ENCODE measurements at regions not wholly inside any gene's neighbourhood (a gene's known extent, or its start where the extent isn't known, plus 50 kb on each side); places are given as distances from the start of the nearest gene placed in this dataset.

DNA sequence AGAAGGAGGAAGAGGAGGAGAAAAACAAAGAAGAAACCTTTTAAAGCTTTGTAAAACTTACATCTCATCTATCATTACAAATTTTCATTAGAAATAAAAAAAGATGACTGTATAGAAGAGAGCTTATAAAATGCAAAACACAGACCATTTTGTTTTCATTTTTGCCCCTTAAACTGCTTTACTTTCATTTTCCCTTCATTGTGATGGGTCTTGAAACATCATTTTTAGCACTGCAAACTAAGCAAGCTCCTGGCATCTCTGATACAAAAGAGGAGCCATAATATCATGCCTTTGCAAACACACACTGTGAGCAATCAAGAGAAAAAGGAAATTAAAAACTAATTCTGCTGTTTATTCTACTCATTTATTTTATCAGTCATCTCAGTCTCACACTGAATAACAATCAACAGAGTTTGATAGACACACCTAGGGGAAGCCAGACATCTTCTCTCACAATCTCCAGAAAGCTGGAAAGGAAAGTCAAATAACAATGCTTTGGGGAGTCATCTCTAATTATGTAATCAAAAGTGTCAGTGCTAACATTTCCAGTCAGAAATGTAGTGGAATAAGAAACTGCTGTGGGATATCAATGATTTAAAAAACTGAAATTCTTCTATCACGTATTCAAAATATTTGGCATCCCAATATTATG, 467.7 kb upstream of the FAT3 start:
- DNase-seq (ENCODE audit: low spot score): no peak

DNA sequence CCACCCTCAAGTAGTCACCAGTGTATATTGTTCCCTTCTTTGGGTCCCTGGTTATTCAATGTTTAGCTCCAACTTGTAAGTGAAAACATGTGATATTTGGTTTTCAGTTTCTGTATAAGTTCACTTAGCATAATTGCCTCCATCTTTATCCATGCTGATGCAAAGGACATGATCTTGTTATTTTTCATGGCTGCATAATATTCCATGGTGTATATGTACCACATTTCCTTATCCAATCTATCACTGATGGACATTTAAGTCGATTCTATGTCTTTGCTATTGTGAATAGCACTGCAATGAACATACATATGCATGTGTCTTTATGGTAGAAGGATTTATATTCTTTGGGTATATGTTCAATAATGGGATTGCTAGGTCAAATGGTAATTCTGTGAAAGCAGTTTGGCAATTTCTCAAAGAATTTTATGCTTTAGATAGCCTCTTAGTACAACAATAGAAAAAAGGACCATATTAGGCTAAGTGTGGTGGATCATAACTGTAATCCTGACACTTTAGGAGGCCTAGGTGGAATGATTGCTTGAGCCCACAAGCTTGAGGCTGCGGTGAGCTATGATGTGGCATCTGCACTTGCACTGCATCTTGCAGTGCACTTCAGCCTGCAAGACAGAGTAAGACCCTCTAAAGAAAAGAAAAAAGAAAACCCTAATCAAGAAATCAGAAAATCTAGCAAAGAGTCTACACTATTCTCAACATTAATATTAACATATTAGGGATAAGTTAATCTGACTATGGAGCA, 468.5 kb upstream of the FAT3 start:
- no peak for DNase-seq (ENCODE audit: low spot score)

DNA sequence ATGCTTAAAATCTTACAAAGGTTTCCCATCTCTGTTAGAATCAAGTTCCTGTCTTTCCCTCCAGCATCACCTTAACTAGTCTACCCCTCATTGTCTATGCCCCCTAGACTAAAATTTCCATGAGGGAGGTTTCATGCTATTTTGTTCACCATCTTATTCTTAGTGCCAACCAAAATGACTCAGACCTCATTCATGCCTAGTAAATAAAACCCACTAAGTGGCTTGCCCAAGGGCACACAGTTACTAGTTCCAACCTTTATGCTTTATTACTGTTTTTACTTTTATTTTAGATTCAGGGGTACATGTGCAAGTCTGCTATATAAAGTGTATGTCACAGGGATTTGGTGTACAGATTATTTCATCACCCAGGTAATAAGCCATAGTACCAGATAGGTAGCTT, 469.1 kb upstream of the FAT3 start:
- no peak for DNase-seq (ENCODE audit: low spot score)

DNA sequence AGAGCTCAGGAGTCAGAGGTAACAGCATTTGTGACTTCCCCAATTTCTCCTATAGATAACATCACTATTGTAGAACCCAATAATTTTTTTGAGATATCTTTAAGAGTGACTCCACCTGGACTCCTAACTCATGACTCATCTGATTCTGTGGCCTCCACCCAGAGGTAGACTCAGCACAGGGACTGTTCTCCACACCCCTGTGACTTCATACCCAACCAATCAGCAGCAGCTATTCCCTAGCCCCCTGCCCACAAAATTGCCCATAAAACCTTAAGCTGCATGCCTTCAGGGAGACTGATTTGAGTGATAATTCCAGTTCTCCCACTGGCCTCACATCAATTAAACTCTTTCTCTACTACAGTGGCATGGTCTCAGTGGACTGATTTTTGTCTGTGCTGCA, 475.4 kb upstream of the FAT3 start:
- DNase-seq (ENCODE audit: low spot score): no peak

DNA sequence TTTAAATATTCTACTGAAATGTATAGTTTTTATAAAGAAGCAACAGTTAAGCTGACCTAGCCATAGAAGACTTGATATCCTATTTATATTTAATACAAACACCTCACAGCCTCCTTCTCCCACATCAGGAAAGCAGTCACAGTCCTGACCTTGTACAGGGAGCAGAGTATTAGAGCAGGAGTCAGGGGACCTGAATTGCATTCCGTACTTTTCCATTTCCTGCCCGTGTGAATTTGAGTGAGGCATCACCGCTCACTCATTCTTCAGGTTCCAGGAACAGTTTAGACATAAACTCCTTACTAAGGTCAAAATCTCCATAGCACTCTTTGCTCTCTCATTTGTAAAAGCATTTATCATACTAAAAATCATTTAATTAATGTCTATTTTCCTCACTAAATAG, 482.5 kb upstream of the FAT3 start:
- no peak for DNase-seq (ENCODE audit: low spot score)

DNA sequence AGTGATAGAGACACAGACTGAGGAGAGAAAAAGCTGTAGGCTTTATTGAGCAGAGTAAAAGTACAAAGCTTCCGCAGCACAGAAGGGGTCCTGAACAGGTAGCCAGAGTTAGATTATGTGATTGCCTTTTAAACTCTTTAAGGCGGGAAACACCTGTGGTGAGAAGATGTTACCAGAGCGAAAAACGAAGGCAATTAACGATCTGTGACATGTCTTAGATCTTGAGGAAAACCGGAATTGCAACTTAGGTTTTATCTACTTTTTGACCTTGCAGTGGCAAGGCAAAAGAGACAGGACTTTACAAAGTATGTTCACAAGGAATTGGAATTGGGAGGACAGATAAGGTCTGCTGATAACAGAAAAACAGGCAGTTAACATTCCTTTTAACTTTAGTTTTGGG, 493.6 kb upstream of the FAT3 start:
- no peak for DNase-seq (ENCODE audit: low spot score)

DNA sequence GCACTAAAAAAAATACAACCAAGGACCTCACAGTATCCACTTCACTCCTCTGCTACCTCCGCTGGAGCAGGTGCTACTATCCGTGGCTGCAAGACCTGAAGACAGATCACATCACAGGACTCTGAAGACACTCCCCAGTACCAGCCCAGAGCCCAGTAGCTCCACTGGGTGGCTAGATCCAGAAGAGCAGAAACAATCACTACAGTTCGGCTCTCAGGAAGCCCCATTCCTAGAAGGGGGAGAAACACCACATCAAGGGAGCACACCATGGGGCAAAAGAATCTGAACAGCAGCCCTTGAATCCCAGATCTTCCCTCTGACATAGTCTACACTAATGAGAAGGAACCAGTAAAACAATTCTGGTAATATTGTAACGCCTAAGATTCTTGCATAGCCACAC, 494.0 kb upstream of the FAT3 start:
- DNase-seq (ENCODE audit: low spot score): no peak

DNA sequence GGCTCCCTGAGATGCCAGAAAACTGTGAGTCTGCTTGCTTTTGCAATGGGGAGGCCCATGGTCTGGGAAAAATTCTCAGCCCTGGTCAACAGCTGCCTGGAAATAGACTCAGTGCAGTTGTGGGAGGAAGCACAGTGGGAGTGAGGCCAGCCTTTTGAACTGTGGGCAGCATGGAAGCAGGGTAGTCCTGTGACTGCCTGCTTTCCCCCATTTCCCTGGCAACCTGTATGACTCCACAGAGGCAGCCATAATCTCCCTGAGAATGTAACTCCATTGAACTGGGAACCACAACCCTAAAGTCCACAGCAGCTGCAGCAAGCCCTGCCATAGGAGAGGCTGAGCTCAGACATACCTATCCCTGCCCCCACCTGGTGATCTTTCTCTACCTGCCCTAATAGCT, 494.6 kb upstream of the FAT3 start:
- DNase-seq (ENCODE audit: low spot score): no peak

DNA sequence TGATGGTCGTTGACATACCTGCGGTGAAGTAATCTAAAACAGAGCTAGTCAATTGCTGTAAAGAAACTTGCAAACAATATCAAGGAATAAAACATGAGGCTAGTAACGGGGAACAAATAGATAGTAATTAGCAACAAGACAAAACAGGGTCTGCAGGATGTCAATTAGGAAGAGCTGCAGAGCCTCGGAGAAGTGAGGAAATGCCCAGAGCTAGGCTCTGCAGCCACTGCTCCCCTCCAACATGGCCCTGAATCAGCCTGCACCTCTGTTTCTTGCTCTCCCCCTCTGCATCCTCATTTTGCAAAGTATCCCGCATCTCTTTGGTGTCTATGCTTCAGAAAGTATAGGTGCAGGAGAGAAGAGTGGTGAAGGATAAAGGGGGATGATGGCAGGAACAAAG, 507.4 kb upstream of the FAT3 start:
- no peak for DNase-seq (ENCODE audit: low spot score)

DNA sequence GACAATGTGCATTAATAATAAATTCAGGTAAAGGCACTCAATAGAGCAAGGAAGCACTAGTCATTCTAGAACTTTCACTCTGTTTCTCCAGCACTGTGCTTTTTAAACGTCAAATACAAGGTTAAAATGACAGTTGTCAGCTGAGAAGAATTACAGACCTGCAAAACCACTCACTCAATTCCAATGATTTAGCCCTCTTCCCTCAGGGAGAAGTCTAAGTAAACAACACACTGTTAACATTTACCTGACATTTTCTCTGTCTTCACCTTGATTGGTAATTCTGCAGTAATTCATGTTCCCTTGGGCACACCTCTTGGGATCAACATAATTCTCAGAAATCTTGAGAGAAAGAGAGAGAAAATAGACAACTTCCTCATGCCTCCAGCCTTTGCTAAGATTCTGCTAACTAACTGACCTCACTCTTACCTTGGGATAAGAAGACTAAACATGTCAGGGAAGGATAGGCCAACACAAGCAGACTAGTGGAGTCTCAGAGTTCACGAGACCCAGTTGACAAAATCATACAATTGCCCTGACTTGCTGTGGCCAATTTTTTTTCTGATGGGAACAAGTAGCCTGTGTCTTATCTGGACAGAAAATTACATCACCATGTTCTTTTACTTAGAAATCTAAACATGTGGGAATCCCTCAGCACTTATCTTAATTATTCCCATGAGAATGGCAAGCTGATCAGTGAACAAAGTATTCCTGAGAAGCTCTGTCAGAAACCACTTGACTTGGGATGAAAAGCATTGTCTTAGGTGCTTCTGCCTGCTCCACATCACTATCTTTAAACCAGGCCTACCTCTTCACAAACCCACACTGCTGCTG, 516.8 kb upstream of the FAT3 start:
- no peak for DNase-seq (ENCODE audit: low spot score)

DNA sequence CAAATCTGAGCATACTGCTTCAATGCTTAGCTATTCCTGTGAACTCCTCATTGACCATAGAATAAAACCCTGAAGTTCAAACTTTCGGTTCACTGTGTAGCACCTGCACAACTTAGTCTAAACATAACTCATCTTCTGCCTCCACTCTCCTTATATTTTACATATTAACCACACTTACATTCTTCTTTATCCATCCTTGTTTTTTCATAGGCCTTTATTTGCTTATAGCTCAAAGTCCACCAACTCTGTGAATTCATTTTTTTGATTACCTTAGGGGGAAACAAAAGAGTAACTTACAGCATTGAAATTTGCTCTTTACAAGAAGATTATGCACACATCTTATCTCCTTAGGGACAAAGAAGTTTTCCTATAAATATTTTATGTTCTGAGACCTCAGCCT, 521.6 kb upstream of the FAT3 start:
- DNase-seq (ENCODE audit: low spot score): no peak

DNA sequence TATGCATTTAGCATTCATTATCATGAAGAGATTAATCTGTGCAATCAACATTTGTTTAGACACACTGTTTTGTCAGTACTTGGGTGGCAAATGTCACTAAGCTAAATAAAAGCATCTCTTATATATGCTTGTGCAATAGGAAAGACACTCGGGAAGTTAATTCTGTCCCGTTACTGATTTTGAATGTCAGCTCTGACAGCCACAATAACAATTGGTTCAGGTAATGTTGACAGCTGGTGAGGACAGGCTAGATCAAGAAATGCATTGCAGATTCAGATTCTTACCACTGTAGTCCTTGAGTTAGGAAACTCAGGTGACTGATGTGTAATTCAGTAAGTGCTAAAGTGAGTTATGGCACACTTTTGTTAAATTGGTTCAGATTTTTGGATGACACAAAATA, 523.8 kb upstream of the FAT3 start:
- no peak for DNase-seq (ENCODE audit: low spot score)

DNA sequence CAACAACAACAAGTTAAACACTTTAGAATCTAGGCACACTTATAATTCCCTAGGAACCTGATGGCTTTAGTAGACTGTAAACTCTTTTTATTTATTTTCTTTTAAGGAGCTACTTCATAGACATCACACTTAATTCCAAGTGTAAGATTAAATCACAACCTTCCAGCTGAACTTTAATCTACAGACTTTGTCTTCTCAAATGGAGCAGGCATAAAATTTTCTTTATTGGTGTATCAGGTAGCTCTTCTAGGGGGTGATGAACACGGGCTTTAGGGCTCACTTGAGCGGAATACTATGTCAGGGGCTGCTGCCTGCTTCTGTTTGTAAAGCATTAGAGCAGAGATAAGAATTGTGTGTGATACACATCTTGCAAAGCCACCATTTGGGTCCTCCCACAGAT, 525.8 kb upstream of the FAT3 start:
- no peak for DNase-seq (ENCODE audit: low spot score)

DNA sequence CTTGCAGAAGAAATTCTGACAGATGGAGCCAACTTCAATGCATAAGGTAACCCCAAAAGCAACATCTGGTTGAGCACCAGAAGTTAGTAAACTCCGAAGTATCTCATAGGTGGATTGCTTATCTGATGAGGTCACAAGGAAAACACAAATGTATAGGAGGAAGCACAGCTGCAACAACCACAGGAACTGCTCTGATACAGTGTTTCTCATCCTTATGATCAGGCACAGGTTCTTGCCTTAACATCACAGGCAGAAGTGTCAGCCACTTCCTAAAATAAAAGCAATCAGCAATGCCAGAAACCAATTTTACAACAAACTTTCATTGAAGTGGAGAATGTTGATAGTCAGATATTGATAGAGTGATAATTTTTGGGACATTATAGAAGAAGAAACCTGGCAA, 530.3 kb upstream of the FAT3 start:
- DNase-seq (ENCODE audit: low spot score): no peak

DNA sequence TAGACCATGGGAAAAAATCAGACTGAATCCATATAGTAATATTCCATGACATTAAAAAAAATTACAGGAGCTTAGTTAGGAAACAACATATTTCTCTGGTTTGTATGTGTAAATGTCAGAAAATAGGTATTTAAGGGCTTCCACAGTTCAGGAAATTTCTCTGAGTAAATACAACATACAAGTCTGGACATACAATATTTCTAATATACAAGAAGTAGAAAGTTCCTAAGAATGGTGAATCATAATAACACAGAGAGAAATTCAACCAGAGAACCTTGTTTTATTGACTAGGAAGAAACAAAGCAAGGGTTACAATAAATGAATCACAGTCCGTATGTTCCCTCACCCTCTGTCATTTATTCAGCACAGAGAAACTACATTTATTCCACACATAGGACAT, 532.7 kb upstream of the FAT3 start:
- no peak for DNase-seq (ENCODE audit: low spot score)

DNA sequence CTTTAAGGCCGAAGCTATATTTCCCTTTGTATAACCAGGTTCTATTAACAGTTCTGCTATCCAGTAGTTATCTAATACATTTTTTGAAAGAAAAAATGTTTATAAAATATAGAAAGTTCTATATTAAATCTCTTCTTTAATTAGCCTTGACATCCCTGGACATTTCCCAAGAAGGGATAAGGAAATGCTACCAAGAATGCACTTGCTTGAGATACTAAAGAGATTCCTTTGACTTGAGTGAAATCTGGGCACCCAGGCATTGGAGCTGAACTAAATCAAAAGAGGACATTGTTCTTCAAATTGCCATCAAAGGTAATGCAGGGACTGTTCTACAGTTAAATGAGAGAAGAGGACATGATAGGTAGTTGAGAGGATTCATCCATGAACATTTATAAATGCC, 535.9 kb upstream of the FAT3 start:
- no peak for DNase-seq (ENCODE audit: low spot score)

DNA sequence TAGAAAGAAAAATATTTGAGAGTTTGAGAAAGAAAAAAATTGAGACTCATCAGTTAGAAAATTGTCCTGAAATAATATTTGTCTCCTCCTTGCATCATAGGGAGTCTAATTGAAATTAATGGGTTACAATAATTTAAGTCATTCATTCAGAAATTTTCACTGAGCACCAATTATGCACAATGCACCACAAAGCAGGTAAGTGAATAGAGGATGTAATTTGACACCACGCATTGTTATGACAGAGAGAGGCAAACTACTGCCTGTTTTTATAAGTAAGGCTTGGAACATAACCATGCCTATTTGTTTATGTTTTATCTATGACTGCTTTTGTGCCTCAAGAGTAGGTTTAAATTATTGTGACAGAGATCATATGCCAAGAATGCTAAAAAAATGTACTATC, 537.9 kb upstream of the FAT3 start:
- no peak for DNase-seq (ENCODE audit: low spot score)

DNA sequence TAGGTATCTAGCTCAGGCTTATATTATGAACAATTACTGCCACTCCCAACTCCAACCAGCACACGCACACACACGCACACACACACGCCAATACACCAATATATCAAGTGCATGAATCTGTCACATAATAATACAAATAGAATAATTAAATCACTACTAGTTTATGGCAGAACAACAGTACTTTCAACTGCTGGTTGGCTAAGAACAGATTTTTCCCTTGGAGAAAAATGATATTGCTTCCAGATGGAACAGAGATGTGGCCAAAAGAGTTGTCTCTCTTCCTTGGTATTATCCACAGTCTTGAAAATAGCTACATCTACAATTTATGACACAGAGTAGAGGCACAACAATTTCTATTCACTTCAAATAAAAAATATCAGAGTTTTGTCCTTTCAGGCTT, 538.3 kb upstream of the FAT3 start:
- no peak for DNase-seq (ENCODE audit: low spot score)

DNA sequence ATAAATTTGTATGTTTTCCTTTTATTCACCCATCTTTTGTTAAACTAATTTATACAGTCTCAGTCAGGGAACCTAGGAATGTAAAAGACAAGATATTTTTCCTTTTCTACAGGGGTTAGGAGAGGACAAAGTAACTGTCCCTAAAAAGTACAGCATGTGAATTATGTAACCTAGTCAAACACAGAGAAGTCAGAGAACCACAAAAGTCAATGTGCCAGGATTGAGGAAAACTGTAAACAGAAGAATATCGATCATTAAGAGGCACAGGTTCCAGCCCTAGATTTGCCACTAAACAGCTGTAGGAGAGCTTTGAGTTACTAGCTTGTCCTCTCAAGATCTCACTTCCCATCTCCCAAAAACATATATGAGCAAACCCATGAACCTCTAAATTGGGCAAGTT, 550.9 kb upstream of the FAT3 start:
- DNase-seq (ENCODE audit: low spot score): no peak

DNA sequence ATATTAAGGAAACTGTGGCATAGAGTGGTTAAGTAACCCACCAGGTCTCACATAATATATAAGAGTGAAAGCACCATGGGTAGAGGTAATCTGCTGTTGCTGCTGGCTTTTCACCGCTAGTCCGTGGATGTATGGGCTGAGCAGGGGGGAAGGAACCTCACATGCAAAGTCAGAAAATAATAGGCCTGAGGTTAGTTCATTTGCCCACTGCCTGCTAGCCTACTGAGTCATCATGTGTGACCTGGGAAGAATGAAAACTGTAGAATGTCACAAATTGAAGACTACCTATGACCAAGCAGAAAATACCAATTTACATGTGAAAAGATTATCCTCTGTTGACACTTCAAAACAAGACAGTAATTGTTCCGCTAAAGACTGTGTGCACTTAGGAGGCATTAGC, 560.1 kb upstream of the FAT3 start:
- DNase-seq (ENCODE audit: low spot score): no peak

DNA sequence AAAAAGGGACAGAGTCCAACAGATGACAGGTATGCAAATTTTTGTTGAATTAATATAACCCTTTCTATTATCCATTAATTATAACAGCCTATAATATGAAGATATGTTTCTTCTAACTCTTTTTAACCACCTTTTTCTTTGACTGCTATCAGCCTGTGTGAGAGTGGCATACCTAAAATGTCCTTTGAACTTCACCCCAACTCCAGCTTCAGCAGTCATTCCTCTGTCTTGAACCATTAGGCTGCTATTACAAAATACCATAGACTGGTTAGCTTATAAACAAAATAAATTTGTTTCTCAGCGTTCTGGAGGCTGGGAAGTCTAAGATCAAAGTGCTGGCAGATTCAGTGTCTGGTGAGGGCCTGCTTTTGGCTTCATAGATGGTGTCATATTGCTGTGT, 564.6 kb upstream of the FAT3 start:
- DNase-seq (ENCODE audit: low spot score): no peak

DNA sequence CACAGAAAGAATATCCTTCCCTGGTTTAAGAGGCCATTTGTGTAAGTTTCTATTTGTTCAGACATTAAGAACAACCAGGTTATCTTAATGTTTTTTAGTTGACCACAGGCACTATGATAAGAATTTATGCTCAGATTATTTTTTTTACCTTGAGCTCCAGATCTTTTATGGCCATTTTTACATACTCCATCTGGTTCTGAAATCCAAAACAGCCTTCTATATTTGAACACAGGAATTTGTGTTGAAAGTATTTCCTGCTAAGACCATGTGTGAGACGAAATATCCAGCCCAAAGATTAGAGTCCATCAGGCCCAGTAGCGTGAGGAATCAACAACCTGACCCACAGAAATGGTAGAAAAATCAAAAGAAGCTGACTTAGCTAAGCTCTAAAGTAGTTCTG, 569.9 kb upstream of the FAT3 start:
- DNase-seq (ENCODE audit: low spot score): no peak

DNA sequence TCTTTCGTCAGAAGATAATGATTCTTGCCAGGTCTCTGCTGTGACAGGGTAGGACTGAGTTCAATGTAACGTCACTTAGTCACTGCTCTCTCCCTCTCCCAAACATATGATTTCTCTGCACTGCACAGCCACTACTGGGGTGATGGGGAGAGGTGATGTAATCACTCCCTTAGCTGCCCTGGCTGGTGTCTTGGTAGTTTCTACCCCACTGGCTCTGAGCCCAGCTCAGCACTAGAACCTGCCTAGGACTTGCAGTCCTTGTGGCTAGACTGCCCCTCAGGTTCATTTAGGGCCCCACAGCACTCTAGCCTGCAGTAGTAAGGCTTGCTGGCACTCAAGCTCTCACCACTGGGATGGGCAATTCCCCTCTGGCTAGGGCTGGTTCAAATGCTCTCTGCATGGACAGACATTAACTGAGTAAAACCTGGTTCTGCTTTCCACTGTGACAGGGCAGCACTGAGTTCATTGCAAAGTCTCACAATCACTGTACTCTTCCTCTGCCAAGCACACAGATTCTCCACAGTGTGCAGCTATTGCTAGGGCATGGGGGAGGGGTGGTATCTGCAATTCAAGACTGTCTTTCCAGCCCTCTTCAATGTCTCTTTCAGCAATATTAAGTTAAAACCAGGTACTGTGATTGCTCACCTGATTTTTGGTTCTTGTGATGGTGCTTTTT, 571.4 kb upstream of the FAT3 start:
- no peak for DNase-seq (ENCODE audit: low spot score)

All from mucosa of gallbladder (tissue), 1 donor.